Lower leg skin (tissue), 3 donors: ENCODE measurements at regions not wholly inside any gene's neighbourhood (a gene's known extent, or its start where the extent isn't known, plus 50 kb on each side); places are given as distances from the start of the nearest gene placed in this dataset.

Experiments used
- POLR2A ChIP-seq, 2 donors: fragments of 450-650 bp; IDR thresholded peaks; one replicate each; pipeline ENCODE4 v1.6.1; 2016 to 2017; ENCODE audit warnings: antibody characterized with exemption in 2 of 2, mild to moderate bottlenecking in 1 of 2, moderate library complexity in 1 of 2
- TF ChIP-seq, protein P1 (sequence below), 3 donors: fragments of 450-650 bp; IDR thresholded peaks; one replicate each; pipeline ENCODE4 v1.5.1; 2016; ENCODE audit warnings: antibody characterized with exemption in 3 of 3, mild to moderate bottlenecking in 3 of 3, moderate library complexity in 2 of 3

DNA sequence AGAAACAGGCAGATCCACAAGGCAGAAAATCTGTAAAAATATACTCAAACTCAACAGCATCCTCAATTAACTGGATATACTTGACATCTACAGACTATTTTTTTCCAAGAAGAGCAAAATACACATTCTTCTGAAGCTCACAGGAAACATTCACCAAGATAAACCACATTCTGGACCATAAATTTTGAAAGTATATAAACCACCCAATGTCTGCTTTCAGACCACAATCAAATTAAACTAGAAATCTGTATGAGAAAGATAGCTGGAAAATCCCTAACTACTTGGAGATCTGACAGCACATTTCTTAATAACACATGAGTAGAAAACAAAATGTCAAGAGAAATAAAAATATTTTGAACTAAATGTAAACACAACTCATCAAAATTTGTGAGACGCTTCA is 195.5 kb downstream of the ERMARD start:
- TF ChIP-seq, protein P1, sequence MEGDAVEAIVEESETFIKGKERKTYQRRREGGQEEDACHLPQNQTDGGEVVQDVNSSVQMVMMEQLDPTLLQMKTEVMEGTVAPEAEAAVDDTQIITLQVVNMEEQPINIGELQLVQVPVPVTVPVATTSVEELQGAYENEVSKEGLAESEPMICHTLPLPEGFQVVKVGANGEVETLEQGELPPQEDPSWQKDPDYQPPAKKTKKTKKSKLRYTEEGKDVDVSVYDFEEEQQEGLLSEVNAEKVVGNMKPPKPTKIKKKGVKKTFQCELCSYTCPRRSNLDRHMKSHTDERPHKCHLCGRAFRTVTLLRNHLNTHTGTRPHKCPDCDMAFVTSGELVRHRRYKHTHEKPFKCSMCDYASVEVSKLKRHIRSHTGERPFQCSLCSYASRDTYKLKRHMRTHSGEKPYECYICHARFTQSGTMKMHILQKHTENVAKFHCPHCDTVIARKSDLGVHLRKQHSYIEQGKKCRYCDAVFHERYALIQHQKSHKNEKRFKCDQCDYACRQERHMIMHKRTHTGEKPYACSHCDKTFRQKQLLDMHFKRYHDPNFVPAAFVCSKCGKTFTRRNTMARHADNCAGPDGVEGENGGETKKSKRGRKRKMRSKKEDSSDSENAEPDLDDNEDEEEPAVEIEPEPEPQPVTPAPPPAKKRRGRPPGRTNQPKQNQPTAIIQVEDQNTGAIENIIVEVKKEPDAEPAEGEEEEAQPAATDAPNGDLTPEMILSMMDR (IDR thresholded peaks at IDR 0.05) = no peak
- TF ChIP-seq POLR2A (IDR thresholded peaks at IDR 0.05) = no peak
